Suprapubic skin (tissue), 4 donors: ENCODE measurements at regions not wholly inside any gene's neighbourhood (a gene's known extent, or its start where the extent isn't known, plus 50 kb on each side); places are given as distances from the start of the nearest gene placed in this dataset.

Experiments used
- CTCF ChIP-seq, 2 donors: fragments of 200-600 bp in 1 of 2; fragments of 450-650 bp in 1 of 2; sonication (generic) in 1 of 2; IDR thresholded peaks; one replicate each; pipeline ENCODE4 v1.5.1; 2016 to 2019; ENCODE audit warnings: antibody characterized with exemption in 2 of 2, mild to moderate bottlenecking in 1 of 2, moderate library complexity in 1 of 2
- POLR2A ChIP-seq, 2 donors: fragments of 450-650 bp; IDR thresholded peaks; one replicate each; pipeline ENCODE4 v1.6.1; 2017; ENCODE audit warnings: antibody characterized with exemption in 2 of 2, mild to moderate bottlenecking in 2 of 2, moderate library complexity in 2 of 2
- POLR2AphosphoS5 ChIP-seq, 3 donors: sonication (generic); formaldehyde crosslinking; IDR thresholded peaks; one replicate each; pipeline ENCODE4 v1.6.1; 2017; ENCODE audit warnings: antibody characterized with exemption in 3 of 3

GRCh38 chr15:35874260-35874905 lies 328.4 kb upstream of the DPH6 start:
- TF ChIP-seq CTCF (IDR thresholded peaks at IDR 0.05), result no peak
- TF ChIP-seq POLR2A (IDR thresholded peaks at IDR 0.05), result no peak
- peak in 1 of 3 donors; percentile 54 for TF ChIP-seq POLR2AphosphoS5 (IDR thresholded peaks at IDR 0.05)
